GM12865 (cell line): ENCODE measurements at regions not wholly inside any gene's neighbourhood (a gene's known extent, or its start where the extent isn't known, plus 50 kb on each side); places are given as distances from the start of the nearest gene placed in this dataset.
"Not testable (repeated sequence)": the region's sequence is repeated elsewhere in the genome, so short reads cannot be mapped to it uniquely, and the experiment has no call there.

Experiments
- DNase-seq: peaks from one replicate; pipeline ENCODE4 v3.0.0; 2010; ENCODE audit warnings: low read depth
- H3K4me3 ChIP-seq: 2 replicates; pipeline ENCODE4 v1.5.1; 2011; ENCODE audit warnings: mild to moderate bottlenecking, low read depth, low read length, control low read depth
- CTCF ChIP-seq: IDR thresholded peaks from 2 replicates; pipeline ENCODE4 v1.5.1; 2011; ENCODE audit warnings: low read length, control low read depth, low read depth, inconsistent platforms; ENCODE audit not compliant: insufficient read depth; ENCODE audit errors: missing control alignments

GRCh38 chr12:131287015-131287937 lies 333.6 kb downstream of the ADGRD1 start:
- H3K4me3 ChIP-seq = no peak overlapping the region
- no peak for TF ChIP-seq CTCF
- DNase-seq = no peak

GRCh38 chr12:131287938-131288764 lies 334.4 kb downstream of the ADGRD1 start:
- no peak overlapping the region for H3K4me3 ChIP-seq
- DNase-seq = no peak
- no peak for TF ChIP-seq CTCF

GRCh38 chr12:131288765-131289695 lies 335.3 kb downstream of the ADGRD1 start:
- not testable (repeated sequence) for H3K4me3 ChIP-seq, DNase-seq

- not testable (repeated sequence) for DNase-seq, H3K4me3 ChIP-seq
Observed at GRCh38 chr12:131289807-131290206, 336.1 kb downstream of the ADGRD1 start.

- TF ChIP-seq CTCF = no peak
- no peak overlapping the region for H3K4me3 ChIP-seq
- DNase-seq = no peak
Observed at GRCh38 chr12:131290255-131290959, 336.7 kb downstream of the ADGRD1 start.

- DNase-seq = not testable (repeated sequence)
Observed at GRCh38 chr12:131293071-131294015, 339.6 kb downstream of the ADGRD1 start.

GRCh38 chr12:131294716-131295115 lies 341.0 kb downstream of the ADGRD1 start:
- not testable (repeated sequence) for DNase-seq, H3K4me3 ChIP-seq

More at GRCh38 chr12:131293071-131294015, 339.6 kb downstream of the ADGRD1 start:
- not testable (repeated sequence) for H3K4me3 ChIP-seq

- H3K4me3 ChIP-seq, DNase-seq: not testable (repeated sequence)
Observed at GRCh38 chr12:131295117-131295516, 341.4 kb downstream of the ADGRD1 start.

GRCh38 chr12:131295559-131295958 lies 341.9 kb downstream of the ADGRD1 start:
- not testable (repeated sequence) for DNase-seq, H3K4me3 ChIP-seq

GRCh38 chr12:131296136-131296535 lies 342.4 kb downstream of the ADGRD1 start:
- DNase-seq = not testable (repeated sequence)

GRCh38 chr12:131296651-131297050 lies 342.9 kb downstream of the ADGRD1 start:
- not testable (repeated sequence) for DNase-seq

More at GRCh38 chr12:131296136-131296535, 342.4 kb downstream of the ADGRD1 start:
- not testable (repeated sequence) for H3K4me3 ChIP-seq

GRCh38 chr12:131298526-131299369 lies 345.0 kb downstream of the ADGRD1 start:
- H3K4me3 ChIP-seq, DNase-seq: not testable (repeated sequence)

More at GRCh38 chr12:131296651-131297050, 342.9 kb downstream of the ADGRD1 start:
- not testable (repeated sequence) for H3K4me3 ChIP-seq
